Stimulated activated CD4-positive, alpha-beta T cell treated with anti-CD3 and anti-CD28 coated beads, Interleukin-4, amount 100 ng/mL, for 24 hours (primary cell): ENCODE measurements at regions not wholly inside any gene's neighbourhood (a gene's known extent, or its start where the extent isn't known, plus 50 kb on each side); places are given as distances from the start of the nearest gene placed in this dataset.

Experiments
- DNase-seq: peaks from one replicate; pipeline ENCODE4 v3.0.0-alpha.2; 2020

DNA sequence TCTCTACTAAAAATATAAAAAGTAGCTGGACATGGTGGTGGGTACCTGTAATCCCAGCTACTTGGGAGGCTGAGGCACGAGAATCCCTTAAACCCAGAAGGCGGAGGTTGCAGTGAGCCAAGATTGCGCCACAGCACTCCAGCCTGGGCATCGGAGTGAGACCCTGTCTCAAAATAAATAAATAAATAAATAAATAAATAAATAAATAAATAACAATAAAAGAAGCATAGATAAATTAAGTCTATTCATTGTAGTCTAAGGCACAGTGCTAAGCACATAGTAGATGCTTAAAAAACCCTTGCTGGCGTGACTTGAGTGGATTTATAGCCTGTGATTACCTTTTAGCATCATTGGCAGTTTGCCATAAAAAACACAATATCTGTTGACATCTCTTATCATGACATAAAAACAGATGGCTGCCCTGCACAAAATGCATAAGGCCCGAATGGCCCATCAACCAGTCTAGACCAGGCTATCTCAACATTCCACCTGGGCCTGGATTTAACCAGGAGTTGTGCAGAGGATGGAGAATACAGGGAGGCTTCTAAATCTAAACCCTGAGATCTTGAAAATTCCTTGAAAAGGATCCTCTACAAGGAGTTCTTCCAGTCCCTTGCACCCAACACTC lies 94.9 kb downstream of the PRLHR start:
- DNase-seq = no peak

DNA sequence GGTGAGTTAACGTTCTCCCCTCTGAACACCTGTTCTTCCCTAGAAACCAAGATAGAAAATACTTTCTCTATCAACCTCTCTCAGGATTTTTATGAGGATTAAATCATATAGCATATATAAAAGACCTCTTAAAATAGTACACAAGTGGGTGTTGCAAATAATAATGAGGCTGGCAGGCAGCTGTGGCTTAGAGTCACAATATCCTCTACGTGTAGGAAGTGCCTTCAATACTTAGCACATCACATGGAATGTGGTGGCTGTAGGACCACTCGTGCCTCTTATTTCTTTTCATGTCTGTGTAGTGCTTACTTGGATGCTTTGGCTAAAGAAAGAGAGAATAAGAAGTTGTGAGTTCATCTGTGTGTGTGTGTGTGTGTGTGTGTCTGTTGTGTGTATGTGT lies 96.3 kb downstream of the PRLHR start:
- DNase-seq = no peak

DNA sequence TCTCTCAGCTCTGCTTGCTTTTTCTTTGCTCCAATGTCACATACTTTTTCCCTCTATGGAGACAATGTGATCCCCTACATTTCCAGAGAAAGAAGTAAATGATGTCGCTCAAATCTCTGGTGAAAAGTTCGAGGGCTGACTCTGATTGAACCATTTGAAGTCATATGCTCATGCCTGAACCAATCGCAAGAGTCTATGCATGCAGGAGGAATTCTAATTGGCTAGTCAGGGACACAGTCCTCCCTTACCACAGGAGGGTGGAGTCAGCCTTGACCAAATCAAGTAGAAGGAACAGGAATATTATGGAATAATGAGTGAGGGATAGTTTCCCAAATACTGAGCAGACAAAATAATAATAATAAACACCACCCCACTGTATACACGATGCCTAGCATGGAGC lies 96.8 kb downstream of the PRLHR start:
- no peak for DNase-seq

DNA sequence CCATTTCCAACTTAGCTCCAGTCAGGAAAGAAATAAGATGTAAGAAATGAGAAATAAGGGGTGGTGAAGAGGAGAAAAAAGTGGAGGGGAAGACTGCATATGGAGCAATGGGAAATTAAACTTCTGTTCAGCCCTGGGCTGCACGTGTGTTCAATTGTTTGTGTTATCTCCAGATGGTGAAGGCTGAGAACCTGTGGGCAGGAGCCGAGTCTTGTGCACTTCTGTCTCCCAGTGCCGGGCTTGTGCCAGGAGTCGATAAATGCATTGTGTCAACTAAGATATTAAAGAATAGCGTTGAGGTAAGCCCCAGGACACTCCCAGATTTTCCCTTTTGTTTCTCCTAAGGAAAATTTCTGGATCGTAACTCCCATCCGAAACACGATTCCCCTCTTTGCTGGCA lies 98.2 kb downstream of the PRLHR start:
- DNase-seq = no peak

DNA sequence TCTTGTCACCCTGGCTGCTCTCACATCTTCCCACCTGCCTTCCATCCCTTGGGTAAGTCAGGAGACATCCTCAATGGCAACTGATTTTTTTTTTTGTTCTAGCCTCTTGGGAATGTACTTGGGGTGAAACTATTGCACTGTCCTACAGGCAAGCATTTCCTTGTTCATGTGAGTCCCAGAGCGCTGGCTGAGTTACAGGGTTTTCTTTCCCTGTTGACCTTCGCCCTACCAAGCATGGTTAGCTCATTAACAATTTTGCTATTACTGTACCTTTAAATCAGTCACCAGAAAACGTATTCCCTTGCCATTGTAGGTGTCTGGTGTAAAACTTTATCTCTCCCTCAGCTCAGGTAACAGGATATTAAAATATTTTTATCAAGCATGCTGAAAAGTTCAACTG lies 98.9 kb downstream of the PRLHR start:
- DNase-seq = no peak

DNA sequence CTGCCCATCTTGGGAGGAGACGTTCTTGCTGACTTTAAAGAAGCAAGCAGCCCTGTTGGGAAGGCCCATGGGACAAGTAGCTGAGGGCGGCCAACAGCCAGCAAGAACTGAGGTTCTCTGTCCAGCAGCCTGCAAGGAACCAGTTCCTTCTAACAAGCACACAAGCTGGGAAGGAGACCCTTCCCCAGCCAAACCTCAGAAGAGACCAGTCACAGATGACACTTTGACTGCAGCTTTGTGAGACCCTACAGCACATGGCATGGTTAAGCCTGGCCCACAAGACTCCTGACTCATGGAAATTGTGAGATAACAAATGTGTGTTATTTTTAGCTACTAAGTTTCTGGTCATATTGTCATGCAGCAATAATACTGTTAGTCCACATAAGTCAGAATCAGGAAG lies 99.9 kb downstream of the PRLHR start:
- DNase-seq = no peak

DNA sequence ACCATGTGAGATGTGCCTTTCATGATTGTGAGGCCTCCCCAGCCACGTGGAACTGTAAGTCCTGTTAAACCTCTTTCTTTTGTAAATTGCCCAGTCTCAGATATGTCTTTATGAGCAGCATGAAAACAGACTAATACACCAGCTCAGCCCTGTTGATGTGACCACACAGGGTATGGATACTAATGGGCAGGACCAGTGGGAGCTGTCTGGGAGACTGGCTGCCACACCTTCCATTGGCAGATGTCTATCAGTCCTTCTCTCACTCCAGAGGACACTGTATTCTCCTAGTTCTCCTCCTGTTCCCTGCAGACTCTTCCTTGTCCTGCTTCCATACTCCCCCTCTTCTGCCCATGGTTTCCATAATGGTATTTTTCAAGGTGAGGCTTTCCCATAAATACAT lies 104.4 kb downstream of the PRLHR start:
- DNase-seq = no peak

DNA sequence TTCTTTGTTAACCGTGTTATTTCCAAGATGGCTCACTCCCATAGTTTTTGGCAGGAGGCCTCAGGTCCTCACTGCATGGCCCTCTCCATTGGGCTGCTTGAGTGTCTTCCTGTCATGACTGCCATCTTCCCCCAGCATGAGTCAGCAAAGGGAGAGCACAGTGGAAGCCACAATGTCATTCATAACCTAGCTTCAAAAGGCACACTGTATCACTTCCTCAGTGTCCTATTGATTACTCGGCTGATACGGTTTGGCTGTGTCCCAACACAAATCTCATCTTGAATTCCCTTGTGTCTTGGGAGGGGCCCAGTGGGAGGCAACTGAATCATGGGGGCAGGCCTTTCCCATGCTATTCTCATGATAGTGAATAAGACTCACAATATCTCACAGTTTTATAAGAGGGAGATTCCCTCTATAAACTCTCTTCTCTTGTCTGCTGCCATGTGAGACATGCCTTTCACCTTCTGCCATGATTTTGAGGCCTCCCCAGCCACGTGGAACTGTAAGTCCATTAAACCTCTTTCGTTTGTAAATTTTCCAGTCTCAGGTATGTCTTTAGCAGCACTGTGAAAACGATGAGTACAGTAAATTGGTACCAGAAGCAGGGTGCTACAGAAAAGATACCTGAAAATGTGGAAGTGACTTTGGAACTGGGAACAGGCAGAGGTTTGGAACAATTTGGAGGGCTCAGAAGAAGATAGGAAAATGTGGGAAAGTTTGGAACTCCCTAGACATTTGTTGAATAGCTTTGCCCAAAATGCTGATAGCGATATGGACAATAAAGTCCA lies 106.5 kb downstream of the PRLHR start:
- no peak for DNase-seq

DNA sequence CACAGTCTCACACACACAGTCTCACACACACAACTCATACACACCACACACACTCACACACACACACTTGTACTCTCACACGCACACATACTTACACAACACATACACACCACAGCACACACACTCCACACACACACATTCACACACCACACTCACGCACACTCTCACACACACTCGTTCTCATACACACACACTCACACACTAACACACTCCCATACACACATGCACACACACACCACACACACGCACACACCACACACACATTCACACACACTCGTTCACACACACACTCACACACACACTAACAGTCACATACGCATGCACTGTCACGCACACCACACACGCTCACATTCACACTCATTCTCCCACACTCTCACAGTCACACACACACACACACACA lies 109.8 kb downstream of the PRLHR start:
- no peak for DNase-seq

DNA sequence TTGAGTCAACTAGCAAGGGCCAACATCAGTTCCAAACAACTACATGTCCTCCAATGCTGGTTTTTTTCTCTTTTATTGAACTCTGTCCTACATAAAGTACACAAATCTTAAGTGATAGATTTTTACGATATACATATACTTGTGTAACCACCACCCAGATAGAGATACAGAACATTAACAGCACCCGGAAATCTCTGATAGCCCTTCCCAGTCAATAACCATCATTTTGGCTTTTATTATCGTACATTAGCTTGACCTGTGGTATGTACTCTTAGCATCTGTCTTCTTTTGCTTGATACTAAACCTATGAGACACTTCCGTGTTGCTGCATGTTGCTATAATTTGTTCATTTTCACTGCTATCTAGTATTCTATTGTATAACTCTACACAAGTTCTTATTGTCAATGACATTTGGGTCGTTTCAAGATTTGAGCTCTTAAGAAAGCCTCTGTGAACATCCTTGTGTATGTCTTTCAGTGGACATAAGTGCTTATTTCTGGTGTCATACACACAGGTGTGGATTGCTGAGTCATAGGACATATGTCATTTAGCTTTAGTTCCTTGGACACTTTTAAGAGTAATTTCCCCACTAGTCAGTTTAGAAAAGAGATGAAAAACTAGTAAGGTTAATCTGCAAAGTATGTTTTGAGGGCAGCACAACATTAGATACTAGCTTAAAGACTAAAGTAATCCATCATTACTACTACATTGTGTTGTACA lies 111.1 kb downstream of the PRLHR start:
- no peak for DNase-seq

DNA sequence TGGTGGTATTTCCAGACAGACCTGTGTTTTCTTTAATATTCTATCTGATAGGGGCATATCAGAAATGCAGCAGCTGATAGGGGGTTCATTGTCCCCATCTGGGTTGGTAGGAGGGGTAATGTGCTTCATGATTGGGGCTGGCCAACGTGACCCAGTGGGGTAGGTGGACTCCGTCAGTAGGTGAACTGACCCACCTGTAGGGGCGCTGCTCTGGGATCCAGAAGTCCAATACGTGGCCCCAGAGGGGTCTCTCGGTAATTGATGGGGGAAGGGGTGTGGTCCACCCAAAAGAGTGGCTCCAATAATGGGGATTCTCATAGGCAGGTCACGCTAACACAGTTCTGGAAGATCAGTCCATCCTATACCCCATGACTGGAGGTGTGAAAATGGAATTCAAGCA lies 112.0 kb downstream of the PRLHR start:
- DNase-seq = no peak

DNA sequence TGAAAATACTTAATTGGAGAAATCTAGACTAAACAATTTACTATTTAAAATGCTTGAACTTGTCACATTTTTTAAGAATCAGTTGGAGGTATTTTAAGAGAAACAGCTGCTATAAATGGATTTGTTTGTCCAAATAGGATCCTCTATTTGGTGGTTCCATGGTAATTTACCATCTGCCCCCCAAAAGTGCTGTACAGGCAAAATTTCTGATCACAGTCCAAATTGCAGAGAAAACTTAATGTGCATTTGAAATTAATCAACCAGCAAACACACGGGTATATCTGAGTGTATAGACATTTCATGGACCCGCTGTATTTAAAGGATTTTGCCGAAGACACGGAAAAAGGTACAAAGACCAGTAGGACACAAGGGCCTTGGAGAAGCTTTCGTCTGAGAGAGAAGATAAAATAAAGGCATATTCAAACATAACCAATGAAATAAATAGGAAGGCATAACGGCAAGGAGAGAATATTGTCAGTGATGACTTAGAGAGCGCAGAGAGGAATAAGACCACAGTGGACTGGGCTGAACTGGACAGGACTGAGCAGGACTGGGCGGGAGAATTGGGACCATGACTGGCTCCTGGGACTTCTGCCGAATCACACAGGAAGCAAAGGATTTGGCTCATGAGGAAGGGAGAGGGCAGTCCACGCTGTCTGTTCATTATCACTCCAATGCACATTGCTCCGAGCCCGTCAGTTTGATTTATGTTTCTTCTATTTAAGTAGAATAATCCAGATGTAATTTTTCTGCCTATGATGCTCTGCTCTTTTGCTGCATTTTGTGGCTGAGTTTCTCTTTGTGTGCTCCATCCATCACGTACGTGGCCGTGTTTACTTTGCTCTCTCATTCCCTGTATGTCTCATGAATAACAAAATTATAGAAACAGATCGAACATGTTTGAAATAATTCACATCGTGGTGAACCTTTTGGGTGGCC lies 112.8 kb downstream of the PRLHR start:
- no peak for DNase-seq

DNA sequence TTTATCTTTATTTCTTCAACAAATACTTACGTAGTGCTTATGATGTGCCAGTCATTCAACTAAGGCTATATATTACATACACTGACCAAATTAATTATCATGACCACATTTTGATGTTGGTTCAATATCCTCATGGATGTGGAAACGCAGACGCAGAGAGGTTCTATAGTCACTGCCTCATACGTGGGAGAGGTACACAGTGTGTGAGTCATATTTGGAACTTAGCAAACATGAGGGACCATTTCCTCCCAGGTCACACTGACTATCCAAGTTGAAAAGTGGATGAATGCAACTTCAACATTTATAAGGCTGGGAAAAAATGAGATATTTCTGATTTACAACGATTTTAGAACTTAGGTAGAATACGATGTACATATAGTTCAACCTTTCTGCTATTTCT lies 113.6 kb downstream of the PRLHR start:
- no peak for DNase-seq

DNA sequence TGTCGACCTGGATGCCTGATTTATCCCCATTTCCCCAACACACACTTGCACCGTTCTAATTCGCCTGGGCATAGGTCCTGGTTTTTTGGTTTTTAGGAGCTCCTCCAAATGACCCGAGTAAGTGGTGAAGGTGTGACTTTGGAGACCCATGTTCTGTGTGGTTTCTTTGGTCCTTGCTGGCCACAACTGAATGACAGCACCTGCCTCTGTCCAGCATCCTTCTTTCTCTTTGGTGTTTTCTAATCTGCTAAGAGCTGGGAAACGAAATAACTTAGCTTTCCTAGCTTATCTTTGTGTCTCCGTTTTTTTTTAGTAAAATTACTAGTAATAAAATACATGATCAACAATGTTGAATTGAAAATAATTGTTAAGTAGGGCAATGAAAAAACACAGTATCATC lies 120.2 kb downstream of the PRLHR start:
- DNase-seq = no peak

DNA sequence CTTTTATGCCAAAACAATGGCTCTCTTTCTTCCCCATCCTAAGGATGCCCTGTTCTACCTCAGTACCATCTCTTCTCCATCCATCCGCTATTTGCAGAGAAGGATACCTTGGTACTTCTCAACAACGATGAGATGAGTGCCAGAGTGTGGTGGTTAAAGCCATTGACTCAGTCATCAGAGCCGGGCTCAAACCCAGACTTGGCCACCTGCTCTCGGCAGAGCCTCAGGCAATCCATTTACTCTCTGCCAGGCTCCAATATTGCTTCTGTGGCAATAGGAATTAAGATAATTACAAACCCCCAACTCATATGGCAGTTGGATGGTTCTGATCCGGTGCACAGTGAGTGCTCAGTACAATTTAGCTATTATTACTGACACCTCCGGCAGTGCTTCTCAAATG lies 121.3 kb downstream of the PRLHR start:
- no peak for DNase-seq

DNA sequence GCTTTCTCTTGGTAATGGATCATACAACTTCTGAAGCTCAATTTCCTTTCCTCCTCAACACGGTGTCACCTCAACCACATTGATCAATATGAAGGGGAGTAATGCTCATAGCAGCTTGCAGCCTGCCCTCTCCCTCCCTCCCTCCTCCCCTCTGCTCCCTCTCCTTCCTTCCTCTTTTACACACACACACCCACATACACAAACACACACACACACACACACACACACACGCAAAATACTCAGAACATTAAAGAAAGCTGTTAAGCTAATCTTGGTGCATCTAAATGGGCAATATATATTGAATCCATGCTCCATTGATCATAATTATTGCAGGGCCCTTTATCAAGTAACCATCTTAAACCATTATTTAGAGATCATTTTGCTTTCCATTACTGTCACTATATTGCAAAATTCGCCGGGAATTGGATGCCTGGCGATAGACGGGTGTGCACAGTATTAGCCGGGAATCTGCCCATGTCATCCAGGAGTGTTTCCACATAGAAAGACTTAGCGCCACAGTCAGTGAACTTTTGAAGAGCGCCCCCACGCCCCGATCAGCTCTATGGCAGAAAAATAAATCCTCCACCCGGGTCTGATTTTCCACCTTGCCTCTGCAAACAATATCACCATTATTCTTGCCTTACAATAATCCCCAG lies 122.0 kb downstream of the PRLHR start:
- DNase-seq = no peak

DNA sequence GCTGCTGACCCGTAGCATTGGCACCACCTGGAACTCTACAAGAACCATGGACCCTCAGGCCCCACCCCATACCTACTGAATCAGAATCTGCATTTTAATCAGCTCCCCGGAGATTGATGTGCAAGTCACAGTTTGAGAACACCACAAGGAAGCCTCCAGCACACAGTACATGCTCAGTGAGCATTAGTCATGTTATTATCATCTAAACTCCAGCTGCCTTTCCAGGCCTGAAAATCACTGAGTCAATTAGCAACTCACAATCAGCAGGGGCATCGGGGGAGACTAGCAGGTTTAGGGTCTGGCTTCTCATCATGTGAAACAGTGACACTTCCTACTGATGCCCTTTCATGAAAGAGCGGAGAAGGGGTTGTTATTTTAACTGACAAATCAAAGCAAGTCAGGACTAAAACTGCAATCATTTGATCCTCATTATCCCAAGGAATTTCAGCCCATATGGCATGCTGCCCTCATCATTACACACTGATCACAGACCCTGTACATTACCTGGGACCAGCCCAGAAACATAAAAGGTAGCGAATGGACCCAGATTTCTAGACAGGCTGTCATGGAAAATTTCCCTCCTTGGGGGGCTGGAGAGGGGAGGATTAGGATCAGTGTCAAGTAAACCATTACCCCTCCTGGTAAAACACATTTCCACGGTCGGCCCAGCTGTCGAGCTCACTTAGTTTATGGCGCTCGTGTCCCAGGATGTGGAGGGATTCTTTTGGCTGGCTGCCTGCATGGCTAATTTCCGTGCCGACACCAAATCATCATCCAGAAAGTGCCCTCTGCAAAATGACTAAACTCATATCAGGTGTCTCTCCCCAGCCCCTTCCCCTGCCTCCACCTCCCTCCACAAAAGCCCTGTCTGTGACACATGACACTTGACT lies 122.8 kb downstream of the PRLHR start:
- no peak for DNase-seq

DNA sequence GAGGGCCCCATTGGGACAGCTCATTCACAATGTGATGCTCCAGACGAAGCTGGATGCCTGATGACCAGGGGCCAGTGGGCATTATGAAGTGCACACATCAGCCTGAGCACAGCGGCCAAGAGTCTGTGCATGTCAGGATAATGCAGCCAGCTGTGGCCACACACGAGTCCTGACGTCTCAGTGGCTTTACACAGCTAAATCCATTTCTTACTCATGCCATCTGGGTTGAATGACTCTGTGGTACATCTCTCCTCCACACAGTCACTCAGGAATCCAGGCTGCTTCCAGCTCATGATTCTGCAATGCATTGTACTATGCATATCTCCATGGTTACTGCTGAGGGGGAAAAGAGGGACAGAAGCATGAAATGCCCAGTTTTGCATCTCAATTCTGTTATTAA lies 123.6 kb downstream of the PRLHR start:
- no peak for DNase-seq

DNA sequence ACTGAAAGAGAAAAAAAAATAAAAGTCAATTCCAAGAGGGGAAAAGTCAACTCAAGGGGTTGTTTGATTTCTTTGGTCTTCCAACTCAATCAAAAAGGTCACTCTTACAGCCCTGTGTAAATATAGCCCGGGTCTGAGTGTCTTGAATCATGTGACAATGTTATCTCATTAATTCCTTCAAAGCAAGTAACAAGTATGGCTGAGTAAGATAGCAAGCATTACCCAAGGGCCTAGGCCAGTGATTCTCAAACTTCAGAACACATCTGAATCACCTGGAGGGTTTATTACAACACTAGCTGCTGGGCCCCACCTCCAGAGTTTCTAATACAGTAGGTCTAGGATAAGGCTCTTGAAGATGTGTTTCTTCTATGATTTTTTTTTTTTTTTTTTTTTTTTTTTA lies 125.0 kb downstream of the PRLHR start:
- DNase-seq = no peak

DNA sequence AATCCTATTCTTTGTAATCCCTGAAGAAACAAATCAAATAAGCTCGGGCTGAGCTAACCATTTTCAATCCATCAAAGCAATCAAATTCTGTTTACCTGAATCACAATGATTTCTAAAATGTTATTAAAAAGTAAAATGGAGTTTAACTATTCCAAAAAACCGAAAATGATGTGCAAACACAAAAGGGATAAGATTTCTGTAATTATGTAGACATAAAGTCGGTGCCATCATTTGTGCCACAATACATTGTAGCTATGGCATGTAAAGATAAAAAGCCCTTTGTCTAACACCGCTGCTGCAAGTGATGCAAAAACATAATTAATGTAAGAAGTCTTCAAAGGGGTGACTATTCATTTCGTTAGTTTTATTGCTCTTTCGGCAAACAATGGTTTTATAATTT lies 125.1 kb upstream of the FAM204A start:
- DNase-seq = no peak

DNA sequence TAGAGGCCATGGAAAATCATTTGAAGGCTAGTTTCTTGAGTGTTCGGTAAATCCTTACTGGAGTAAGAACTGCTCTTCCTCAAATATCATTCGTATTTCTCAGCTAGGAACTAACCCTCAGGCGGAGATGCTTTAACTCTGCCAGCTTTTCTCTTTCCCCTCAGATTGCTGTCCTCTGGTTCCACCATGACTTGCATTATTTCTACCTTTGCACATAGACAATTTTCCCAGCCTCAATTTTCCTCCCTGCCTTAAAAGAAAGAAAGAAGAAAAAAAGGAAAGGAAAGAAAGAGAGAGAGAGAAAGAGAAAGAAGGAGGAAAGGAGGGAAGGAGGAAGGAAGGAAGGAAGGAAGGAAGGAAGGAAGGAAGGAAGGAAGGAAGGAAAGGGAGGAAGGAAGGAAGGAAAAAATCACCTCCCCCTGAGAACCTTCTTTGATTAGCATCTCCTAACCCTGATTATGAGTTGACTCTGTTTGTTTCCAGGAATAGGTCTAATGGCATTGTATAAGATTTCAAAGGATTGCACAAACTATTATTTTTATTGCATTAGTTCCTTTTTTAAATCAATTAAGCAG lies 123.3 kb upstream of the FAM204A start:
- DNase-seq = no peak
